ENCODE measurements at regions not wholly inside any gene's neighbourhood (a gene's known extent, or its start where the extent isn't known, plus 50 kb on each side); places are given as distances from the start of the nearest gene placed in this dataset.

DNA sequence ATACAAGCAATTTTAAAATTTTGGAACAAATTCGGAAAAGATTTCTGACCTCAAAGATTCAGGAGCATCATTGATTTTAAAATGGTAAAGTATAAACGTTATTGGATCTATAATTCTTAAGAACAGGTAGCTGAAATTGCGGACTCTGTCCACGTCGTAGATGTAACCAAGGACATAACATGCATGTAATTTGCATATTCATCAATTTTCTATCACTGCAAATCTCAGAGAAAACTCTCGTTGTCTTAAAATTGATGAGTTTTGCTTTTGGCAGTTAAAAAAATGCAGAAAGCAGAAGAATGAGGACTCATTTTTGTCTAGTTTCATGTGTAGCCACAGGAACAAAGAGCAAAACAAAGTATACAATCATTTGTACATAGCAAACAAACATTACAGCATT is 1094.4 kb downstream of the SI start:
- TF ChIP-seq ZNF707 (tag by site-specific recombination; IDR thresholded peaks at IDR 0.05) = no peak
- no peak for TF ChIP-seq BCL11A (tag by site-specific recombination; IDR thresholded peaks at IDR 0.05; ENCODE audit: low read depth)
- TF ChIP-seq, protein P1, sequence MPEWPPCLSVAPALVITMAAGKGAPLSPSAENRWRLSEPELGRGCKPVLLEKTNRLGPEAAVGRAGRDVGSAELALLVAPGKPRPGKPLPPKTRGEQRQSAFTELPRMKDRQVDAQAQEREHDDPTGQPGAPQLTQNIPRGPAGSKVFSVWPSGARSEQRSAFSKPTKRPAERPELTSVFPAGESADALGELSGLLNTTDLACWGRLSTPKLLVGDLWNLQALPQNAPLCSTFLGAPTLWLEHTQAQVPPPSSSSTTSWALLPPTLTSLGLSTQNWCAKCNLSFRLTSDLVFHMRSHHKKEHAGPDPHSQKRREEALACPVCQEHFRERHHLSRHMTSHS (tag by site-specific recombination; IDR thresholded peaks at IDR 0.05) = no peak
- TF ChIP-seq ZFP37 (tag by site-specific recombination; IDR thresholded peaks at IDR 0.05) = no peak
- no peak for TF ChIP-seq ZNF433 (tag by site-specific recombination; IDR thresholded peaks at IDR 0.05; ENCODE audit: low read depth)
- no peak for TF ChIP-seq ZNF544 (tag by site-specific recombination; IDR thresholded peaks at IDR 0.05)
- TF ChIP-seq, protein P2, sequence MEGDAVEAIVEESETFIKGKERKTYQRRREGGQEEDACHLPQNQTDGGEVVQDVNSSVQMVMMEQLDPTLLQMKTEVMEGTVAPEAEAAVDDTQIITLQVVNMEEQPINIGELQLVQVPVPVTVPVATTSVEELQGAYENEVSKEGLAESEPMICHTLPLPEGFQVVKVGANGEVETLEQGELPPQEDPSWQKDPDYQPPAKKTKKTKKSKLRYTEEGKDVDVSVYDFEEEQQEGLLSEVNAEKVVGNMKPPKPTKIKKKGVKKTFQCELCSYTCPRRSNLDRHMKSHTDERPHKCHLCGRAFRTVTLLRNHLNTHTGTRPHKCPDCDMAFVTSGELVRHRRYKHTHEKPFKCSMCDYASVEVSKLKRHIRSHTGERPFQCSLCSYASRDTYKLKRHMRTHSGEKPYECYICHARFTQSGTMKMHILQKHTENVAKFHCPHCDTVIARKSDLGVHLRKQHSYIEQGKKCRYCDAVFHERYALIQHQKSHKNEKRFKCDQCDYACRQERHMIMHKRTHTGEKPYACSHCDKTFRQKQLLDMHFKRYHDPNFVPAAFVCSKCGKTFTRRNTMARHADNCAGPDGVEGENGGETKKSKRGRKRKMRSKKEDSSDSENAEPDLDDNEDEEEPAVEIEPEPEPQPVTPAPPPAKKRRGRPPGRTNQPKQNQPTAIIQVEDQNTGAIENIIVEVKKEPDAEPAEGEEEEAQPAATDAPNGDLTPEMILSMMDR (tag by site-specific recombination; IDR thresholded peaks at IDR 0.05) = no peak
- TF ChIP-seq ZNF350 (tag by site-specific recombination; IDR thresholded peaks at IDR 0.05) = no peak

All from HEK293 (cell line).